ENCODE measurements at regions not wholly inside any gene's neighbourhood (a gene's known extent, or its start where the extent isn't known, plus 50 kb on each side); places are given as distances from the start of the nearest gene placed in this dataset.

DNA sequence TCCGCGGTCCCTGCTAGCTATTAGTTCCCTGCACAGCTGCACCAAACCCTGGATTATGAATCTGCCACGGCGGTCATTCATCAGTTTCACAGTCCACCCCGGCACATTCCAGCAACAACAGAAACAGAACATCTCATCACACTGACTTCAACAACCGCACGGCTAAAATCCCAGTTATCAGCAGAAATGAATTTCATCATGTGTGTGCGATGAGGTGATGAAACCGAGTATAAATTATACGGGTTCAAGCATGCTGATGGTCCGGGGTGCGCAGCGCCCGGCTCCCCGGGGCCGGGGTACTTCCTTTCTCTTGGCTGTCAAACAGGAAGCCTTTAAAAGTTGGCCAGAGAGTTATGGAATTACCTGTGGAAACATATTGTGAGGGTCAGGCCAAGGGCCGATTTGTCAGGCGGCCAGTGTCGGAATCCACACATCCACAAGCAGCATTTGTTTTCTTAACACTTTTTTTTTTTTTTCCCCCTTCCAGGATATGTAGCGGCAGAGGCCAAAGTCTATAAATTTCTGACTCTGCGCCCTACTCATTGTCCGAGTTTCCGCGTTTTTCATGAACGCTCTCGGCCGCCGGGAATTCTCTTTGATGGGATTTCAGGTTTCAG, 420.9 kb upstream of the MGMT start:
- DNase-seq: no peak
- H3K9ac ChIP-seq (ENCODE audit: low read depth, low read length): no peak overlapping the region
- no peak overlapping the region for H3K4me2 ChIP-seq (ENCODE audit: insufficient read depth, low read length)
- H2AFZ ChIP-seq (ENCODE audit: low read depth, low read length): no peak overlapping the region
- no peak overlapping the region for H3K27ac ChIP-seq (ENCODE audit: low read length)
- H3K4me3 ChIP-seq (ENCODE audit: low read depth in 1 of 2, low read length in 2 of 2): no peak overlapping the region
- no peak for ATAC-seq (ENCODE audit: insufficient read depth, low read depth)
- H4K20me1 ChIP-seq (ENCODE audit: insufficient read depth, low read length): no peaks in the 10 kb centered on the region
- H3K4me1 ChIP-seq (ENCODE audit: insufficient read depth, low read length): peaks cover 19% of the 10 kb centered on the region
- no peaks in the 10 kb centered on the region for H3K27me3 ChIP-seq (ENCODE audit: insufficient read depth, low read length, poor library complexity)
- TF ChIP-seq, protein P1, sequence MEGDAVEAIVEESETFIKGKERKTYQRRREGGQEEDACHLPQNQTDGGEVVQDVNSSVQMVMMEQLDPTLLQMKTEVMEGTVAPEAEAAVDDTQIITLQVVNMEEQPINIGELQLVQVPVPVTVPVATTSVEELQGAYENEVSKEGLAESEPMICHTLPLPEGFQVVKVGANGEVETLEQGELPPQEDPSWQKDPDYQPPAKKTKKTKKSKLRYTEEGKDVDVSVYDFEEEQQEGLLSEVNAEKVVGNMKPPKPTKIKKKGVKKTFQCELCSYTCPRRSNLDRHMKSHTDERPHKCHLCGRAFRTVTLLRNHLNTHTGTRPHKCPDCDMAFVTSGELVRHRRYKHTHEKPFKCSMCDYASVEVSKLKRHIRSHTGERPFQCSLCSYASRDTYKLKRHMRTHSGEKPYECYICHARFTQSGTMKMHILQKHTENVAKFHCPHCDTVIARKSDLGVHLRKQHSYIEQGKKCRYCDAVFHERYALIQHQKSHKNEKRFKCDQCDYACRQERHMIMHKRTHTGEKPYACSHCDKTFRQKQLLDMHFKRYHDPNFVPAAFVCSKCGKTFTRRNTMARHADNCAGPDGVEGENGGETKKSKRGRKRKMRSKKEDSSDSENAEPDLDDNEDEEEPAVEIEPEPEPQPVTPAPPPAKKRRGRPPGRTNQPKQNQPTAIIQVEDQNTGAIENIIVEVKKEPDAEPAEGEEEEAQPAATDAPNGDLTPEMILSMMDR (IDR thresholded peaks at IDR 0.05; ENCODE audit: borderline replicate concordance, extremely low read depth, low read length, poor library complexity, severe bottlenecking): no peak
- TF ChIP-seq EZH2 (IDR thresholded peaks at IDR 0.05; ENCODE audit: borderline replicate concordance, low read depth, low read length, severe bottlenecking): no peak
- H3K36me3 ChIP-seq (ENCODE audit: insufficient read depth, low read length): no peaks in the 10 kb centered on the region
- H3K79me2 ChIP-seq (ENCODE audit: insufficient read depth, low read length): no peaks in the 10 kb centered on the region
- H3K9me3 ChIP-seq (ENCODE audit: insufficient read depth, low read length, severe bottlenecking): no peaks in the 10 kb centered on the region

DNA sequence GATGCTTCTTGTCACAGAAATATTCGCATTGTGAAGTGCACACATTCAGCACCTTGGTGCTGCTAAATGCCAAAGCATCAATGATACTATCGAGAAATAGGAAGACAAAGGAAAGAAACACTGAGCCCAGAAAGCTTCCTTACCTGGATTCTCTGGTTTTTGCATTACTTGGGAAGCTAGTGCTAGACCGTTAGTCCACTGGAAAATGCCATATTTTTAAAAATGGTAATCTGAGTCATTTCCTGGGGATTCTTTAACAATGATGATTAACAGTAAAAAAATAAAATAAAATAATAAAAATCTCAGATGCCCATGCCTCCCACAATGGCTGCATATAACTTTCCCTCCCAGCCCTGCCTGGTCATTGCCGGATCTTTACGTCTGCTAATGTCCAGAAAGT, 420.1 kb upstream of the MGMT start:
- peaks cover 17% of the 10 kb centered on the region for H3K4me1 ChIP-seq (ENCODE audit: insufficient read depth, low read length)
- no peak overlapping the region for H2AFZ ChIP-seq (ENCODE audit: low read depth, low read length)
- no peak overlapping the region for H3K4me2 ChIP-seq (ENCODE audit: insufficient read depth, low read length)
- TF ChIP-seq, protein P1 (IDR thresholded peaks at IDR 0.05; ENCODE audit: borderline replicate concordance, extremely low read depth, low read length, poor library complexity, severe bottlenecking): no peak
- TF ChIP-seq EZH2 (IDR thresholded peaks at IDR 0.05; ENCODE audit: borderline replicate concordance, low read depth, low read length, severe bottlenecking): no peak
- ATAC-seq (ENCODE audit: insufficient read depth, low read depth): no peak
- no peaks in the 10 kb centered on the region for H3K36me3 ChIP-seq (ENCODE audit: insufficient read depth, low read length)
- no peak overlapping the region for H3K27ac ChIP-seq (ENCODE audit: low read length)
- DNase-seq: no peak
- H3K9me3 ChIP-seq (ENCODE audit: insufficient read depth, low read length, severe bottlenecking): no peaks in the 10 kb centered on the region
- H3K79me2 ChIP-seq (ENCODE audit: insufficient read depth, low read length): no peaks in the 10 kb centered on the region
- H3K4me3 ChIP-seq (ENCODE audit: low read depth in 1 of 2, low read length in 2 of 2): no peak overlapping the region
- H4K20me1 ChIP-seq (ENCODE audit: insufficient read depth, low read length): no peaks in the 10 kb centered on the region
- H3K27me3 ChIP-seq (ENCODE audit: insufficient read depth, low read length, poor library complexity): no peaks in the 10 kb centered on the region
- H3K9ac ChIP-seq (ENCODE audit: low read depth, low read length): no peak overlapping the region

DNA sequence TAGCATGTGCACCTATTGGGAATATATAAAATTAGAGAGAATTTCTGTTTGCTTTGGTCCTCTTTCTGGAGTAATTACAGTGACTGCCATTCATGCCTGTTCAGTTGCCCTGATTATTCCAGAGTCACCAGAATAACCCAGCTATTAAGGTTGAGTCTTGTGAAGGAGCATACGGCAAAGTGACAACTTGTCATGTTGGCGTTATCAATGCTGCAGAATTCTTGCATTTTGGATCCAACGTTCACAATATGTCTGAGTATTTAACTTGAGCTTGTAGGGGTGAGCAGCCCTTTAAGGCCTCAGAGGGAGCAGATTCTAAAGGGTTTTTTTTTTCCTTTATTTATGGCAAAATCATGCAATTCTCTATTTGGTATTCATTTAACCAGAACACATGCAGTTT, 419.4 kb upstream of the MGMT start:
- Histone ChIP-seq H3K9ac (ENCODE audit: low read depth, low read length) (no peak overlapping the region), H3K4me1 (ENCODE audit: insufficient read depth, low read length) (peaks cover 10% of the 10 kb centered on the region), H3K27me3 (ENCODE audit: insufficient read depth, low read length, poor library complexity) (no peaks in the 10 kb centered on the region), H3K4me2 (ENCODE audit: insufficient read depth, low read length) (no peak overlapping the region), H4K20me1 (ENCODE audit: insufficient read depth, low read length) (no peaks in the 10 kb centered on the region), H3K36me3 (ENCODE audit: insufficient read depth, low read length) (no peaks in the 10 kb centered on the region), H2AFZ (ENCODE audit: low read depth, low read length) (no peak overlapping the region), H3K79me2 (ENCODE audit: insufficient read depth, low read length) (no peaks in the 10 kb centered on the region), H3K4me3 (ENCODE audit: low read depth in 1 of 2, low read length in 2 of 2) (no peak overlapping the region), H3K27ac (ENCODE audit: low read length) (no peak overlapping the region), H3K9me3 (ENCODE audit: insufficient read depth, low read length, severe bottlenecking) (no peaks in the 10 kb centered on the region)
- TF ChIP-seq EZH2 (IDR thresholded peaks at IDR 0.05; ENCODE audit: borderline replicate concordance, low read depth, low read length, severe bottlenecking): no peak
- TF ChIP-seq, protein P1 (IDR thresholded peaks at IDR 0.05; ENCODE audit: borderline replicate concordance, extremely low read depth, low read length, poor library complexity, severe bottlenecking): no peak
- ATAC-seq (ENCODE audit: insufficient read depth, low read depth) (no peak), DNase-seq (no peak)
